ENCODE measurements at regions not wholly inside any gene's neighbourhood (a gene's known extent, or its start where the extent isn't known, plus 50 kb on each side); places are given as distances from the start of the nearest gene placed in this dataset.

- no peak for TF ChIP-seq REST (IDR thresholded peaks at IDR 0.05; ENCODE audit: low read depth)
- no peak for TF ChIP-seq YY1 (IDR thresholded peaks at IDR 0.05; ENCODE audit: low read depth)
- TF ChIP-seq NFIC (IDR thresholded peaks at IDR 0.05): no peak
- no peak for TF ChIP-seq RAD21 (IDR thresholded peaks at IDR 0.05; ENCODE audit: low read depth)
- no peak for TF ChIP-seq CREB1 (IDR thresholded peaks at IDR 0.05; ENCODE audit: low read depth)
- no peak for TF ChIP-seq MAX (IDR thresholded peaks at IDR 0.05)
- no peak for TF ChIP-seq EP300 (IDR thresholded peaks at IDR 0.05; ENCODE audit: borderline replicate concordance)
- no peak for TF ChIP-seq FOXM1 (IDR thresholded peaks at IDR 0.05; ENCODE audit: borderline replicate concordance, low read depth)
- TF ChIP-seq TAF1 (IDR thresholded peaks at IDR 0.05; ENCODE audit: low read depth): no peak
- no peak for TF ChIP-seq CEBPB (IDR thresholded peaks at IDR 0.05)
Measured at GRCh38 chr18:72161691-72162090, 382.5 kb downstream of the CBLN2 start.

Data from Ishikawa (cell line).